CD4-positive, alpha-beta T cell treated with Interleukin-10 for 1 hour (primary cell): ENCODE measurements at regions not wholly inside any gene's neighbourhood (a gene's known extent, or its start where the extent isn't known, plus 50 kb on each side); places are given as distances from the start of the nearest gene placed in this dataset.
"Not testable (repeated sequence)": the region's sequence is repeated elsewhere in the genome, so short reads cannot be mapped to it uniquely, and the experiment has no call there.

Source experiments
- DNase-seq: peaks from one replicate; pipeline ENCODE4 v3.0.0-alpha.2; 2020

GRCh38 chr14:58731465-58732293 lies 93.9 kb downstream of the DACT1 start:
- no peak for DNase-seq

GRCh38 chr14:58732387-58732786 lies 94.6 kb downstream of the DACT1 start:
- no peak for DNase-seq

- DNase-seq, result no peak
These were observed 95.9 kb downstream of the DACT1 start for GRCh38 chr14:58733451-58734208.

GRCh38 chr14:58735596-58735995 lies 97.8 kb downstream of the DACT1 start:
- DNase-seq, result no peak

- DNase-seq, result no peak
These were observed 98.8 kb downstream of the DACT1 start for GRCh38 chr14:58736606-58737005.

- no peak for DNase-seq
These were observed 99.7 kb downstream of the DACT1 start for GRCh38 chr14:58737511-58737910.

GRCh38 chr14:58738189-58738836 lies 100.6 kb downstream of the DACT1 start:
- no peak for DNase-seq

GRCh38 chr14:58738876-58739275 lies 101.1 kb downstream of the DACT1 start:
- no peak for DNase-seq

- DNase-seq, result no peak
These were observed 101.9 kb downstream of the DACT1 start for GRCh38 chr14:58739674-58740073.

- no peak for DNase-seq
These were observed 102.7 kb downstream of the DACT1 start for GRCh38 chr14:58740379-58740935.

- no peak for DNase-seq
These were observed 107.1 kb downstream of the DACT1 start for GRCh38 chr14:58744801-58745394.

- no peak for DNase-seq
These were observed 108.5 kb downstream of the DACT1 start for GRCh38 chr14:58746261-58746660.

GRCh38 chr14:58746701-58747100 lies 108.9 kb downstream of the DACT1 start:
- DNase-seq, result no peak

GRCh38 chr14:58747181-58747580 lies 109.4 kb downstream of the DACT1 start:
- DNase-seq, result no peak

GRCh38 chr14:58748251-58748650 lies 110.5 kb downstream of the DACT1 start:
- not testable (repeated sequence) for DNase-seq

GRCh38 chr14:58749066-58749669 lies 111.4 kb downstream of the DACT1 start:
- peak; percentile 2 for DNase-seq

GRCh38 chr14:58750321-58751269 lies 112.8 kb downstream of the DACT1 start:
- no peak for DNase-seq

GRCh38 chr14:58751788-58752187 lies 114.0 kb downstream of the DACT1 start:
- no peak for DNase-seq

GRCh38 chr14:58752289-58752688 lies 114.5 kb downstream of the DACT1 start:
- no peak for DNase-seq

- peak; percentile 8 for DNase-seq
These were observed 115.0 kb downstream of the DACT1 start for GRCh38 chr14:58752771-58753201.
